GM23338 (cell line): ENCODE measurements at regions not wholly inside any gene's neighbourhood (a gene's known extent, or its start where the extent isn't known, plus 50 kb on each side); places are given as distances from the start of the nearest gene placed in this dataset.

ENCODE experiments used
- ATAC-seq: fragments of 200-7000 bp; cut with Tn5 transposase; 3 replicates; pipeline ENCODE4 v1.9.1; 2020
- DNase-seq: peaks from one replicate; pipeline ENCODE4 v3.0.0-alpha.2; 2015; ENCODE audit warnings: low spot score
- H2AFZ ChIP-seq: fragments of 200-600 bp; sonication (generic); 2 replicates; pipeline ENCODE4 v1.8.0; 2016; ENCODE audit warnings: antibody characterized with exemption, mild to moderate bottlenecking, moderate library complexity
- H3F3A ChIP-seq: fragments of 200-600 bp; sonication (generic); replicated peaks from 2 replicates; pipeline ENCODE4 v1.8.0; 2017; ENCODE audit warnings: antibody characterized with exemption, mixed run types, low read depth
- H3K27ac ChIP-seq: fragments of 200-600 bp; sonication (generic); 2 replicates; pipeline ENCODE4 v1.6.1; 2016; ENCODE audit warnings: low read depth
- H3K27me3 ChIP-seq: fragments of 200-600 bp; sonication (generic); 2 replicates; pipeline ENCODE4 v1.8.0; 2016; ENCODE audit warnings: mild to moderate bottlenecking, mixed run types, moderate library complexity; ENCODE audit not compliant: insufficient read depth
- H3K36me3 ChIP-seq: fragments of 200-600 bp; sonication (generic); 2 replicates; pipeline ENCODE4 v1.8.0; 2016; ENCODE audit warnings: mild to moderate bottlenecking; ENCODE audit not compliant: insufficient read depth
- H3K4me1 ChIP-seq: fragments of 200-600 bp; sonication (generic); 2 replicates; pipeline ENCODE4 v1.8.0; 2016; ENCODE audit warnings: mild to moderate bottlenecking, moderate library complexity; ENCODE audit not compliant: insufficient read depth
- H3K4me2 ChIP-seq: fragments of 200-600 bp; sonication (generic); 2 replicates; pipeline ENCODE4 v1.7.1; 2017; ENCODE audit warnings: mixed run types
- H3K4me3 ChIP-seq: fragments of 200-600 bp; sonication (generic); 2 replicates; pipeline ENCODE4 v1.6.1; 2016; ENCODE audit warnings: mixed run types
- H3K79me2 ChIP-seq: fragments of 200-600 bp; sonication (generic); replicated peaks from 2 replicates; pipeline ENCODE4 v1.8.0; 2017; ENCODE audit warnings: mild to moderate bottlenecking; ENCODE audit not compliant: insufficient read depth
- H3K9me2 ChIP-seq: fragments of 200-600 bp; sonication (generic); 2 replicates; pipeline ENCODE4 v1.8.0; 2017; ENCODE audit not compliant: insufficient read depth
- H4K20me1 ChIP-seq: fragments of 200-600 bp; sonication (generic); replicated peaks from 2 replicates; pipeline ENCODE4 v1.8.0; 2017; ENCODE audit warnings: mild to moderate bottlenecking; ENCODE audit not compliant: insufficient read depth
- H3K27ac Mint-ChIP-seq: 2 replicates; pipeline ENCODE4 v1.8.0; 2020; ENCODE audit warnings: inconsistent platforms, mild to moderate bottlenecking, moderate library complexity, mixed read lengths
- H3K27me3 Mint-ChIP-seq: 3 replicates; pipeline ENCODE4 v1.8.0; 2022; ENCODE audit warnings: low read depth, mild to moderate bottlenecking, moderate library complexity, mixed read lengths, inconsistent platforms; ENCODE audit not compliant: insufficient read depth, poor library complexity
- H3K36me3 Mint-ChIP-seq: 3 replicates; pipeline ENCODE4 v1.8.0; 2021; ENCODE audit warnings: low read depth, mild to moderate bottlenecking, inconsistent platforms, moderate library complexity, mixed read lengths
- H3K4me1 Mint-ChIP-seq: 3 replicates; pipeline ENCODE4 v1.8.0; 2020; ENCODE audit warnings: mild to moderate bottlenecking, inconsistent platforms, mixed read lengths
- H3K4me3 Mint-ChIP-seq: 3 replicates; pipeline ENCODE4 v1.8.0; 2021; ENCODE audit warnings: moderate library complexity, mild to moderate bottlenecking, inconsistent platforms, mixed read lengths
- H3K9me3 Mint-ChIP-seq: 3 replicates; pipeline ENCODE4 v1.8.0; 2020; ENCODE audit warnings: moderate library complexity, mild to moderate bottlenecking, inconsistent platforms, mixed read lengths
- CREB1 ChIP-seq: fragments of 250-450 bp; sonication (Bioruptor Pico); IDR thresholded peaks from 2 replicates; pipeline ENCODE4 v1.5.0; 2020; ENCODE audit warnings: low read depth, mild to moderate bottlenecking, moderate library complexity
- CTCF ChIP-seq, 2 experiments: fragments of 200-600 bp in 1 of 2; sonication (generic) in 1 of 2; conservative IDR thresholded peaks; 2 replicates each; pipeline versions ENCODE4 v1.5.1 to v1.6.1; 2016 to 2017; ENCODE audit warnings: antibody characterized with exemption in 2 of 2, low read depth in 2 of 2, mild to moderate bottlenecking in 2 of 2, moderate library complexity in 1 of 2
- ETS1 ChIP-seq: IDR thresholded peaks from 2 replicates; pipeline ENCODE4 v1.6.1; 2016; ENCODE audit warnings: antibody characterized with exemption
- EZH2 ChIP-seq: fragments of 200-600 bp; sonication (generic); IDR thresholded peaks from one replicate; pipeline ENCODE4 v1.8.0; 2017; ENCODE audit warnings: antibody characterized with exemption, mild to moderate bottlenecking, low read depth; ENCODE audit not compliant: unreplicated experiment
- JUNB ChIP-seq: IDR thresholded peaks from one replicate; pipeline ENCODE4 v1.6.1; 2016; ENCODE audit warnings: antibody characterized with exemption; ENCODE audit not compliant: unreplicated experiment
- NANOG ChIP-seq: IDR thresholded peaks from 2 replicates; pipeline ENCODE4 v1.6.1; 2016; ENCODE audit warnings: antibody characterized with exemption, borderline replicate concordance
- POLR2AphosphoS5 ChIP-seq: IDR thresholded peaks from 2 replicates; pipeline ENCODE4 v1.6.1; 2016; ENCODE audit warnings: antibody characterized with exemption, low read depth
- STAT1 ChIP-seq: IDR thresholded peaks from one replicate; pipeline ENCODE4 v1.6.1; 2016; ENCODE audit warnings: antibody characterized with exemption; ENCODE audit not compliant: unreplicated experiment
- ZNF114 ChIP-seq: fragments of 250-450 bp; sonication (Bioruptor Pico); IDR thresholded peaks from 2 replicates; pipeline ENCODE4 v1.5.0; 2020; ENCODE audit warnings: mild to moderate bottlenecking, moderate library complexity
- ZNF331 ChIP-seq: fragments of 250-450 bp; sonication (Bioruptor Pico); IDR thresholded peaks from 2 replicates; pipeline ENCODE4 v1.5.0; 2020; ENCODE audit warnings: low read depth, mild to moderate bottlenecking, moderate library complexity
- TF ChIP-seq, protein P1 (sequence below): IDR thresholded peaks from one replicate; pipeline ENCODE4 v1.6.1; 2018; ENCODE audit warnings: antibody characterized with exemption; ENCODE audit not compliant: unreplicated experiment

DNA sequence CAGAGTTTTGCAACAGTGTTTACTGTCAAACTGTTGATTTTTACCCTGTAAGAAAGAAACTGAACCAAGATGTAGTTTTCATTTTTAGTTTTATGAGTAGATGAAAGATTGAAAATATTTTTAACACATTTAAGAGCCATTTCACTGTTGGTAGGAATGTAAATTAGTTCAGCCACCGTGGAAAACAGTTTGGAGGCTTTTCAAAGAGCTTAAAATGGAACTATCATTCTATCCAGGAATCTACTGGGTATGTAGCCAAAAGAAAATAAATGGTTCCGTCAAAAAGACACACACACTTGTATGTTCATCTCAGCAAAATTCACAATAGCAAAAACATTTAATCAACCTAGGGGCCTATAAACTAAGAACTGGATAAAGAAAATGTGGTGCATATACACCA, 729.8 kb upstream of the CDH7 start:
- Histone ChIP-seq H3K27ac (no peak overlapping the region), H3K79me2 (no peaks in the 10 kb centered on the region), H3K4me2 (no peak overlapping the region), H3K4me1 (no peaks in the 10 kb centered on the region), H3K9me2 (no peaks in the 10 kb centered on the region), H4K20me1 (no peaks in the 10 kb centered on the region), H3K27me3 (no peaks in the 10 kb centered on the region), H3K4me3 (no peak overlapping the region), H3F3A (no peaks in the 10 kb centered on the region), H2AFZ (no peak overlapping the region), H3K36me3 (no peaks in the 10 kb centered on the region)
- DNase-seq (no peak), ATAC-seq (no peak)
- peaks cover 4% of the 10 kb centered on the region; the same call in 1 of the 3 replicates for H3K9me3 Mint-ChIP-seq
- no peak overlapping the region for H3K27ac Mint-ChIP-seq
- H3K4me3 Mint-ChIP-seq = no peak overlapping the region
- TF ChIP-seq POLR2AphosphoS5 (no peak), CTCF (conservative IDR thresholded peaks at IDR 0.05; ENCODE audit: low read depth in 2 of 2) (no peak), STAT1 (no peak), ETS1 (no peak), JUNB (no peak), ZNF114 (no peak), CREB1 (CRISPR knock-in tag) (no peak), ZNF331 (CRISPR knock-in tag) (no peak), EZH2 (no peak)
- TF ChIP-seq, protein P1, sequence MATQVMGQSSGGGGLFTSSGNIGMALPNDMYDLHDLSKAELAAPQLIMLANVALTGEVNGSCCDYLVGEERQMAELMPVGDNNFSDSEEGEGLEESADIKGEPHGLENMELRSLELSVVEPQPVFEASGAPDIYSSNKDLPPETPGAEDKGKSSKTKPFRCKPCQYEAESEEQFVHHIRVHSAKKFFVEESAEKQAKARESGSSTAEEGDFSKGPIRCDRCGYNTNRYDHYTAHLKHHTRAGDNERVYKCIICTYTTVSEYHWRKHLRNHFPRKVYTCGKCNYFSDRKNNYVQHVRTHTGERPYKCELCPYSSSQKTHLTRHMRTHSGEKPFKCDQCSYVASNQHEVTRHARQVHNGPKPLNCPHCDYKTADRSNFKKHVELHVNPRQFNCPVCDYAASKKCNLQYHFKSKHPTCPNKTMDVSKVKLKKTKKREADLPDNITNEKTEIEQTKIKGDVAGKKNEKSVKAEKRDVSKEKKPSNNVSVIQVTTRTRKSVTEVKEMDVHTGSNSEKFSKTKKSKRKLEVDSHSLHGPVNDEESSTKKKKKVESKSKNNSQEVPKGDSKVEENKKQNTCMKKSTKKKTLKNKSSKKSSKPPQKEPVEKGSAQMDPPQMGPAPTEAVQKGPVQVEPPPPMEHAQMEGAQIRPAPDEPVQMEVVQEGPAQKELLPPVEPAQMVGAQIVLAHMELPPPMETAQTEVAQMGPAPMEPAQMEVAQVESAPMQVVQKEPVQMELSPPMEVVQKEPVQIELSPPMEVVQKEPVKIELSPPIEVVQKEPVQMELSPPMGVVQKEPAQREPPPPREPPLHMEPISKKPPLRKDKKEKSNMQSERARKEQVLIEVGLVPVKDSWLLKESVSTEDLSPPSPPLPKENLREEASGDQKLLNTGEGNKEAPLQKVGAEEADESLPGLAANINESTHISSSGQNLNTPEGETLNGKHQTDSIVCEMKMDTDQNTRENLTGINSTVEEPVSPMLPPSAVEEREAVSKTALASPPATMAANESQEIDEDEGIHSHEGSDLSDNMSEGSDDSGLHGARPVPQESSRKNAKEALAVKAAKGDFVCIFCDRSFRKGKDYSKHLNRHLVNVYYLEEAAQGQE = no peak
- H3K36me3 Mint-ChIP-seq = no peaks in the 10 kb centered on the region
- H3K27me3 Mint-ChIP-seq = no peaks in the 10 kb centered on the region
- H3K4me1 Mint-ChIP-seq = no peaks in the 10 kb centered on the region

- Mint-ChIP-seq H3K4me3 (no peak overlapping the region), H3K27ac (no peak overlapping the region), H3K9me3 (no peaks in the 10 kb centered on the region)
These were observed 732.6 kb upstream of the CDH7 start for GRCh38 chr18:65018184-65018583.

More at GRCh38 chr18:65018184-65018583, 732.6 kb upstream of the CDH7 start:
- Histone ChIP-seq H3K4me2 (no peak overlapping the region), H3K4me1 (no peaks in the 10 kb centered on the region), H4K20me1 (no peaks in the 10 kb centered on the region), H3K27me3 (no peaks in the 10 kb centered on the region), H2AFZ (no peak overlapping the region), H3K79me2 (no peaks in the 10 kb centered on the region), H3K36me3 (no peaks in the 10 kb centered on the region), H3F3A (no peaks in the 10 kb centered on the region), H3K27ac (no peak overlapping the region), H3K4me3 (no peak overlapping the region), H3K9me2 (no peaks in the 10 kb centered on the region)
- TF ChIP-seq ETS1 (no peak), NANOG (no peak), EZH2 (no peak), POLR2AphosphoS5 (no peak), ZNF114 (no peak)
- H3K36me3 Mint-ChIP-seq = no peaks in the 10 kb centered on the region
- no peak for DNase-seq
- no peaks in the 10 kb centered on the region for H3K4me1 Mint-ChIP-seq
- ATAC-seq = no peak
- H3K27me3 Mint-ChIP-seq = no peaks in the 10 kb centered on the region
